Calu3 (cell line): ENCODE measurements at regions not wholly inside any gene's neighbourhood (a gene's known extent, or its start where the extent isn't known, plus 50 kb on each side); places are given as distances from the start of the nearest gene placed in this dataset.

Source experiments
- BruUV-seq: library from RNA; stranded (reverse); fragments of 400-500 nt; replicated peaks from 2 replicates; lab custom pipeline; 2021; lab: Mats Ljungman, UMichigan
- CTCF ChIA-PET: fragments of 300-600 bp; sonication (Branson Sonifier 250); formaldehyde crosslinking; loops from one replicate; lab custom pipeline; 2022; ENCODE audit warnings: antibody characterized with exemption; lab: Charles Lee
- DNase-seq: peaks from one replicate; pipeline ENCODE4 v3.0.0; 2022
- H3K27ac Mint-ChIP-seq: one replicate; pipeline ENCODE4 v1.8.0; 2022; ENCODE audit warnings: mixed read lengths; ENCODE audit not compliant: unreplicated experiment
- H3K27me3 Mint-ChIP-seq: one replicate; pipeline ENCODE4 v1.8.0; 2022; ENCODE audit warnings: mixed read lengths; ENCODE audit not compliant: unreplicated experiment
- H3K36me3 Mint-ChIP-seq: one replicate; pipeline ENCODE4 v1.8.0; 2022; ENCODE audit warnings: mild to moderate bottlenecking, moderate library complexity, mixed read lengths; ENCODE audit not compliant: insufficient read depth, unreplicated experiment
- H3K4me1 Mint-ChIP-seq: one replicate; pipeline ENCODE4 v1.8.0; 2022; ENCODE audit warnings: mild to moderate bottlenecking, low read depth, mixed read lengths; ENCODE audit not compliant: unreplicated experiment
- H3K4me3 Mint-ChIP-seq: one replicate; pipeline ENCODE4 v1.8.0; 2022; ENCODE audit warnings: mild to moderate bottlenecking, low read depth, moderate library complexity, mixed read lengths; ENCODE audit not compliant: unreplicated experiment
- H3K9me3 Mint-ChIP-seq: one replicate; pipeline ENCODE4 v1.8.0; 2022; ENCODE audit warnings: low read depth, mixed read lengths; ENCODE audit not compliant: unreplicated experiment
- CTCF ChIP-seq: fragments of 200-600 bp; IDR thresholded peaks from one replicate; pipeline ENCODE4 v1.8.0; 2022; ENCODE audit warnings: antibody characterized with exemption; ENCODE audit not compliant: unreplicated experiment
- intact Hi-C: fragments of 100-400 bp; cut with micrococcal nuclease; formaldehyde crosslinking; loops from one replicate; pipeline ENCODE4 v1.10.0; 2022; ENCODE audit not compliant: unreplicated experiment

GRCh38 chr11:80196041-80196440, 755.2 kb upstream of the TENM4 start:
- Mint-ChIP-seq H3K27ac (no peak overlapping the region), H3K36me3 (no peaks in the 10 kb centered on the region), H3K27me3 (no peaks in the 10 kb centered on the region), H3K4me1 (no peaks in the 10 kb centered on the region), H3K9me3 (no peaks in the 10 kb centered on the region), H3K4me3 (no peak overlapping the region)
- BruUV-seq = no TSS peak
- no peak for DNase-seq
- CTCF ChIA-PET = no interaction called here
- intact Hi-C loops = no loop called here
- TF ChIP-seq CTCF = no peak

DNA sequence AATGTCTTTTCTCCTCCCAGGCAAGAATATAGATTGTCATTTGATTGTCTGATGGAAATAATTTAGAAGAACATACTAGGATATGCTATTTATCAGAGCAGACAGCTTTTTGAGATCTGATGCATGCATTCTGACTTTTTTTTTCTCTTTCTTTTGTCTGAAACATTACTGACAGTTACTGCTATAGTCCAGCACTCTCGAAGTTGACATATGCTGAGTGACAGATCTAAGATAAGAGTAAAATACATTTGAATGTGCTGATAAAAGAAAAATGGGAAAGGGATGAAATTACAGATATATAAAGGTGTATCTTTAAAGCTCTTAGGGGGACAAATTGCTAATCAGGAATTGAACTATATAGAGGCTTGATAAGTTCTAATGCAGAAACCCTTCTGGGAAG, 753.8 kb upstream of the TENM4 start:
- Mint-ChIP-seq H3K27me3 (no peaks in the 10 kb centered on the region), H3K27ac (no peak overlapping the region), H3K36me3 (no peaks in the 10 kb centered on the region), H3K9me3 (no peaks in the 10 kb centered on the region), H3K4me3 (no peak overlapping the region), H3K4me1 (no peaks in the 10 kb centered on the region)
- no peak for TF ChIP-seq CTCF
- BruUV-seq = no TSS peak
- DNase-seq = no peak
- CTCF ChIA-PET = no interaction called here
- intact Hi-C loops = no loop called here

DNA sequence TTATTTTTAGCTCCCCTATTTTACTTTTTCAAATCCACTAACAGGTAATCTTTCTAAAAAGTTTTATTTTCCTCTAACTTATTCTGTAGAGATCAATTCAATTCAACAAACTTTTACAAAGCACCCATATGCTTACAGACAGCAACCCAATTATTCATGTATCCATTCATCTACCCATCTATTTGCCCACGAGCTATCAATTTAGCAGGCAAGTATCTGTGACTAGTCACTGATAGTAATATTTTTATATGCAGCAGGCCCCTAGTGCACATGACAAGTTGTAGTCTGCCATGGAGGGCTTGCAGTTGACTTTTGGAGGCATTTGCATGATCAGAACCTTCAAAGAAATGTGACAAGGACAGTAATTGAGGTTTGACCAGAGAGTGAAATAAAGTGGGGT, 753.2 kb upstream of the TENM4 start:
- BruUV-seq = no TSS peak
- no peak overlapping the region for H3K27ac Mint-ChIP-seq
- no peaks in the 10 kb centered on the region for H3K27me3 Mint-ChIP-seq
- H3K36me3 Mint-ChIP-seq = no peaks in the 10 kb centered on the region
- CTCF ChIA-PET = no interaction called here
- no peaks in the 10 kb centered on the region for H3K9me3 Mint-ChIP-seq
- no peak for TF ChIP-seq CTCF
- no peaks in the 10 kb centered on the region for H3K4me1 Mint-ChIP-seq
- intact Hi-C loops = no loop called here
- no peak for DNase-seq
- no peak overlapping the region for H3K4me3 Mint-ChIP-seq

DNA sequence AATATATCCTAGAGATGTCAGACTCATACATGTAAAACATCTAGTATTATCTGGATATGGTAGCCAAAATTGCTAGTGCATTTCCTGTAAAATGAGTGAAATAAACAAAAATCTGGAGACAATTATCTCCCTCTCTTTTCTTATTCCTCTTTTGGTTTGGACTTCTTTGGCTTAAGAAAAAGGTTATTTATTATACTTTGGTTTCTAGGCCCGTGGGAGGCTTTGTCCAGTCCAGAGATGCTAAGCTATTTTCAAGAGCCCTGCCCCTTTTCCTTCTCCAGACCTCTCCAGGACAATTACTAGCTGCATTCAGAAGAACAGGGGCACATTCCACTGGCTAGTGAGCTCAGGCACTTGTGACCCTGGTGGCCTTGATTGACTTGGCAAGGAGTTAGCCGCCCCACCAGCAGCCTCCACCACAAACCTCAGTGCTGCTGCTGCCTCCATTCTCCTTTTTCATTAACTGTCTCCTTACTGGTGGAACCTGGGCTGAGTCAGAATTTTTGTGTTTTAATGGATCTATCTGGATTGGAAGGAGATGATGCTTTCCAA, 747.3 kb upstream of the TENM4 start:
- no peaks in the 10 kb centered on the region for H3K36me3 Mint-ChIP-seq
- BruUV-seq = no TSS peak
- intact Hi-C loops = no loop called here

More for the DNA sequence above, 747.3 kb upstream of the TENM4 start:
- no peak overlapping the region for H3K27ac Mint-ChIP-seq
- no peak for TF ChIP-seq CTCF
- H3K4me1 Mint-ChIP-seq = no peaks in the 10 kb centered on the region
- CTCF ChIA-PET = no interaction called here
- no peaks in the 10 kb centered on the region for H3K27me3 Mint-ChIP-seq
- no peak for DNase-seq
- no peak overlapping the region for H3K4me3 Mint-ChIP-seq
- peaks cover 7% of the 10 kb centered on the region for H3K9me3 Mint-ChIP-seq
